ENCODE measurements at regions not wholly inside any gene's neighbourhood (a gene's known extent, or its start where the extent isn't known, plus 50 kb on each side); places are given as distances from the start of the nearest gene placed in this dataset.

GRCh38 chr12:115408642-115409041 lies 724.7 kb upstream of the TBX3 start:
- TF ChIP-seq CTCF (IDR thresholded peaks at IDR 0.05; ENCODE audit: poor library complexity) (no peak), EZH2 (IDR thresholded peaks at IDR 0.05; ENCODE audit: borderline replicate concordance) (no peak), EZH2phosphoT487 (IDR thresholded peaks at IDR 0.05; ENCODE audit: low read depth, severe bottlenecking, unreplicated experiment) (no peak)

All from hepatocyte (in vitro differentiated cells).